ENCODE measurements at regions not wholly inside any gene's neighbourhood (a gene's known extent, or its start where the extent isn't known, plus 50 kb on each side); places are given as distances from the start of the nearest gene placed in this dataset.
"Not testable (repeated sequence)": the region's sequence is repeated elsewhere in the genome, so short reads cannot be mapped to it uniquely, and the experiment has no call there.

- TF ChIP-seq EZH2phosphoT487 (conservative IDR thresholded peaks at IDR 0.05; ENCODE audit: low read length): not testable (repeated sequence)
- TF ChIP-seq, protein P1, sequence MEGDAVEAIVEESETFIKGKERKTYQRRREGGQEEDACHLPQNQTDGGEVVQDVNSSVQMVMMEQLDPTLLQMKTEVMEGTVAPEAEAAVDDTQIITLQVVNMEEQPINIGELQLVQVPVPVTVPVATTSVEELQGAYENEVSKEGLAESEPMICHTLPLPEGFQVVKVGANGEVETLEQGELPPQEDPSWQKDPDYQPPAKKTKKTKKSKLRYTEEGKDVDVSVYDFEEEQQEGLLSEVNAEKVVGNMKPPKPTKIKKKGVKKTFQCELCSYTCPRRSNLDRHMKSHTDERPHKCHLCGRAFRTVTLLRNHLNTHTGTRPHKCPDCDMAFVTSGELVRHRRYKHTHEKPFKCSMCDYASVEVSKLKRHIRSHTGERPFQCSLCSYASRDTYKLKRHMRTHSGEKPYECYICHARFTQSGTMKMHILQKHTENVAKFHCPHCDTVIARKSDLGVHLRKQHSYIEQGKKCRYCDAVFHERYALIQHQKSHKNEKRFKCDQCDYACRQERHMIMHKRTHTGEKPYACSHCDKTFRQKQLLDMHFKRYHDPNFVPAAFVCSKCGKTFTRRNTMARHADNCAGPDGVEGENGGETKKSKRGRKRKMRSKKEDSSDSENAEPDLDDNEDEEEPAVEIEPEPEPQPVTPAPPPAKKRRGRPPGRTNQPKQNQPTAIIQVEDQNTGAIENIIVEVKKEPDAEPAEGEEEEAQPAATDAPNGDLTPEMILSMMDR (IDR thresholded peaks at IDR 0.05; ENCODE audit: insufficient read depth, low read length, poor library complexity, severe bottlenecking): not testable (repeated sequence)
Measured at GRCh38 chr1:120586053-120586452, 137.7 kb upstream of the NBPF26 start.

Measured in SU-DHL-6 (cell line).